CD14-positive monocyte (primary cell): ENCODE measurements at regions not wholly inside any gene's neighbourhood (a gene's known extent, or its start where the extent isn't known, plus 50 kb on each side); places are given as distances from the start of the nearest gene placed in this dataset.

ENCODE experiments used
- DNase-seq, 3 donors: peaks; one replicate each; pipeline ENCODE4 v3.0.0-alpha.2; 2011 to 2022
- H2AFZ ChIP-seq: 2 replicates; pipeline ENCODE4 v1.6.0; 2012; ENCODE audit warnings: mild to moderate bottlenecking, low read depth, low read length, inconsistent platforms; ENCODE audit not compliant: insufficient read depth, poor library complexity, severe bottlenecking
- H3K27ac ChIP-seq, 2 donors: 1 replicate in 1 of 2; 2 replicates in 1 of 2; pipeline ENCODE4 v1.5.1; 2012 to 2013; ENCODE audit warnings: low read length in 2 of 2, control low read depth in 1 of 2, inconsistent platforms in 1 of 2, low read depth in 1 of 2, mild to moderate bottlenecking in 1 of 2
- H3K27me3 ChIP-seq, 2 donors: one replicate each; pipeline versions ENCODE4 v1.6.0 to v1.6.1; 2011 to 2013; ENCODE audit warnings: low read length in 2 of 2; ENCODE audit not compliant: control insufficient read depth in 2 of 2, insufficient read depth in 2 of 2
- H3K36me3 ChIP-seq, 2 donors: replicated peaks in 1 of 2; 1 replicate in 1 of 2; 2 replicates in 1 of 2; pipeline versions ENCODE4 v1.5.1 to v1.6.1; 2012 to 2013; ENCODE audit warnings: low read length in 2 of 2, control low read depth in 1 of 2, inconsistent platforms in 1 of 2, mild to moderate bottlenecking in 1 of 2; ENCODE audit not compliant: insufficient read depth in 2 of 2, control insufficient read depth in 1 of 2
- H3K4me1 ChIP-seq, 2 donors: 1 replicate in 1 of 2; 2 replicates in 1 of 2; pipeline versions ENCODE4 v1.5.1 to v1.6.1; 2012 to 2013; ENCODE audit warnings: low read length in 2 of 2, control low read depth in 1 of 2, inconsistent platforms in 1 of 2, mild to moderate bottlenecking in 1 of 2, moderate library complexity in 1 of 2; ENCODE audit not compliant: insufficient read depth in 2 of 2, control insufficient read depth in 1 of 2
- H3K4me2 ChIP-seq: replicated peaks from 2 replicates; pipeline ENCODE3; 2012; ENCODE audit warnings: low read length, moderate library complexity, mild to moderate bottlenecking; ENCODE audit not compliant: poor library complexity, severe bottlenecking; ENCODE audit errors: extremely low read depth
- H3K4me3 ChIP-seq, 3 experiments: fragments of 200-600 bp in 1 of 3; sonication (generic) in 1 of 3; replicated peaks in 1 of 3; 1 replicate in 2 of 3; 2 replicates in 1 of 3; pipeline ENCODE4 v1.5.1; 2011 to 2013; ENCODE audit warnings: low read length in 3 of 3, mild to moderate bottlenecking in 3 of 3, control low read depth in 2 of 3, low read depth in 2 of 3, inconsistent platforms in 1 of 3, moderate library complexity in 1 of 3
- H3K79me2 ChIP-seq: 2 replicates; pipeline ENCODE4 v1.6.0; 2012; ENCODE audit warnings: mild to moderate bottlenecking, control low read depth, inconsistent platforms, low read length, moderate library complexity; ENCODE audit not compliant: insufficient read depth
- H3K9ac ChIP-seq: 2 replicates; pipeline ENCODE4 v1.6.0; 2017; ENCODE audit warnings: low read length, mild to moderate bottlenecking; ENCODE audit not compliant: insufficient read depth, poor library complexity, severe bottlenecking
- H3K9me3 ChIP-seq, 2 donors: replicated peaks in 1 of 2; 1 replicate in 1 of 2; 2 replicates in 1 of 2; pipeline versions ENCODE4 v1.5.1 to v1.6.1; 2012 to 2013; ENCODE audit warnings: low read length in 2 of 2, control low read depth in 1 of 2; ENCODE audit not compliant: control insufficient read depth in 1 of 2, insufficient read depth in 1 of 2
- H4K20me1 ChIP-seq: 2 replicates; pipeline ENCODE4 v1.6.0; 2012; ENCODE audit warnings: mild to moderate bottlenecking, low read length, control low read depth, moderate library complexity; ENCODE audit not compliant: insufficient read depth
- H3K27ac Mint-ChIP-seq, 7 donors: one replicate each; pipeline ENCODE4 v1.8.0; 2020; ENCODE audit warnings: mild to moderate bottlenecking in 7 of 7, mixed read lengths in 7 of 7, moderate library complexity in 6 of 7, inconsistent platforms in 2 of 7
- H3K27me3 Mint-ChIP-seq, 3 donors: one replicate each; pipeline ENCODE4 v1.8.0; 2021 to 2022; ENCODE audit warnings: low read depth in 3 of 3, mild to moderate bottlenecking in 3 of 3, mixed read lengths in 3 of 3, moderate library complexity in 3 of 3, inconsistent platforms in 1 of 3
- H3K36me3 Mint-ChIP-seq, 2 donors: one replicate each; pipeline ENCODE4 v1.8.0; 2020; ENCODE audit warnings: mixed read lengths in 2 of 2, inconsistent platforms in 1 of 2, mild to moderate bottlenecking in 1 of 2
- H3K4me1 Mint-ChIP-seq: one replicate; pipeline ENCODE4 v1.8.0; 2020; ENCODE audit warnings: mild to moderate bottlenecking, mixed read lengths
- H3K4me3 Mint-ChIP-seq, 2 donors: one replicate each; pipeline ENCODE4 v1.8.0; 2020; ENCODE audit warnings: mild to moderate bottlenecking in 2 of 2, mixed read lengths in 2 of 2, moderate library complexity in 1 of 2
- H3K9me3 Mint-ChIP-seq, 7 donors: one replicate each; pipeline ENCODE4 v1.8.0; 2020 to 2022; ENCODE audit warnings: mixed read lengths in 7 of 7, mild to moderate bottlenecking in 6 of 7, moderate library complexity in 6 of 7, inconsistent platforms in 2 of 7
- CTCF ChIP-seq: fragments of 200-600 bp; IDR thresholded peaks from one replicate; pipeline ENCODE4 v1.8.0; 2022; ENCODE audit warnings: antibody characterized with exemption, mild to moderate bottlenecking
- WGBS: methylation state at CpG from one replicate; pipeline ENCODE4 v1.1.5; 2013; ENCODE audit warnings: missing lambda C conversion rate; ENCODE audit not compliant: insufficient coverage; 5-methylcytosine and 5-hydroxymethylcytosine counted together
- intact Hi-C, 2 donors: fragments of 100-400 bp; cut with micrococcal nuclease; formaldehyde crosslinking; loops; one replicate each; pipeline versions ENCODE4 v1.15.0 to v1.15.1; 2023

GRCh38 chr18:62634979-62635630 is 80.2 kb upstream of the PHLPP1 start:
- Histone ChIP-seq H3K79me2 (no peaks in the 10 kb centered on the region), H3K36me3 (no peaks in the 10 kb centered on the region), H3K4me2 (no peak overlapping the region), H2AFZ (no peak overlapping the region), H3K4me3 (no peak overlapping the region), H3K9me3 (no peaks in the 10 kb centered on the region), H3K9ac (no peak overlapping the region), H3K4me1 (no peaks in the 10 kb centered on the region), H4K20me1 (no peaks in the 10 kb centered on the region), H3K27ac (no peak overlapping the region), H3K27me3 (no peaks in the 10 kb centered on the region)
- Mint-ChIP-seq H3K4me1 (no peaks in the 10 kb centered on the region), H3K4me3 (no peak overlapping the region), H3K27ac (no peak overlapping the region), H3K36me3 (no peaks in the 10 kb centered on the region), H3K9me3 (peaks cover 0 to 2% (median 0%) of the 10 kb centered on the region in 7 donors), H3K27me3 (peaks cover 0 to 5% (median 2%) of the 10 kb centered on the region in 3 donors)
- no peak for DNase-seq
- intact Hi-C loops: loop anchor here in 1 of 2 donors (10.0 kb wide), 1 partner anchor 350 kb away; no protein-coding TSS in a partner anchor
- 79% methylated on average over 3 of the region's 6 CpGs for WGBS
- no peak for TF ChIP-seq CTCF

DNA sequence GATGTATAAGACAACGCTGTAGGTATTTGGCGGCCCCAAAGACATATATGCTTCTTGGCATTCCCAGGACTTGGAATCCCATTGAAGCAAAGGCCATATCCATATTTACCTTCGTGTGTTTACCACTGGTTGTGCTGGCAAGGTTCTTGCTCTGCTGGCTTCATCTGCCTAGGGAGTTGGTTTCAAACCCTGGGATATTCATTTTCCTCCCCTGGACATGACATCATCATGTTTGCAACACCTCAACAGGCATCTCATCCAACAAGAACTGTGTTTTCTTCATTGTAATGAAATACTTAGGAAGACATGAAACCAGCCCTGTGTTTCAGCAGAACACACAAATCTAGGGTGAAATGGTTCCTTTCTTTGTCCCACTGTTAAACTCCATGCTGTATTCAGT is 77.9 kb upstream of the PHLPP1 start:
- Mint-ChIP-seq H3K27ac (no peak overlapping the region), H3K36me3 (no peaks in the 10 kb centered on the region), H3K27me3 (peaks cover 0 to 5% (median 2%) of the 10 kb centered on the region in 3 donors), H3K4me1 (no peaks in the 10 kb centered on the region), H3K9me3 (peaks cover 0 to 2% (median 0%) of the 10 kb centered on the region in 7 donors), H3K4me3 (no peak overlapping the region)
- no peaks in the 10 kb centered on the region for H3K27me3 ChIP-seq
- no peak overlapping the region for H3K27ac ChIP-seq
- H3K9ac ChIP-seq: no peak overlapping the region
- H3K4me1 ChIP-seq: no peaks in the 10 kb centered on the region
- H3K79me2 ChIP-seq: no peaks in the 10 kb centered on the region
- no peaks in the 10 kb centered on the region for H3K36me3 ChIP-seq
- H2AFZ ChIP-seq: no peak overlapping the region
- intact Hi-C loops: loop anchor here in 1 of 2 donors (10.0 kb wide), 1 partner anchor 347 kb away; no protein-coding TSS in a partner anchor
- no peaks in the 10 kb centered on the region for H4K20me1 ChIP-seq
- no peaks in the 10 kb centered on the region for H3K9me3 ChIP-seq
- WGBS: no CpG with 5 or more reads among the region's 3 CpGs
- no peak overlapping the region for H3K4me3 ChIP-seq
- no peak for DNase-seq
- TF ChIP-seq CTCF: no peak
- H3K4me2 ChIP-seq: no peak overlapping the region
